Right atrium auricular region (tissue), 2 donors: ENCODE measurements at regions not wholly inside any gene's neighbourhood (a gene's known extent, or its start where the extent isn't known, plus 50 kb on each side); places are given as distances from the start of the nearest gene placed in this dataset.

Experiments used
- DNase-seq: peaks from one replicate; pipeline ENCODE4 v3.0.0-alpha.2; 2019; ENCODE audit warnings: low spot score
- H3K27ac ChIP-seq, 2 donors: fragments of 200-600 bp; sonication (generic); 1 replicate in 1 of 2; 2 replicates in 1 of 2; pipeline ENCODE4 v1.5.1; 2016 to 2019
- H3K27me3 ChIP-seq, 2 donors: fragments of 200-600 bp; sonication (generic); one replicate each; pipeline versions ENCODE4 v1.5.1 to v1.6.0; 2017 to 2019
- H3K36me3 ChIP-seq: fragments of 200-600 bp; sonication (generic); one replicate; pipeline ENCODE4 v1.5.1; 2016
- H3K4me1 ChIP-seq, 2 donors: fragments of 200-600 bp; sonication (generic); one replicate each; pipeline versions ENCODE4 v1.5.1 to v1.6.0; 2017 to 2019
- H3K4me3 ChIP-seq, 2 donors: fragments of 200-600 bp; sonication (generic); 1 replicate in 1 of 2; 2 replicates in 1 of 2; pipeline ENCODE4 v1.5.1; 2017 to 2019; ENCODE audit warnings: mild to moderate bottlenecking in 1 of 2, moderate library complexity in 1 of 2
- H3K9me3 ChIP-seq, 2 donors: fragments of 200-600 bp; sonication (generic); one replicate each; pipeline ENCODE4 v1.5.1; 2019
- CTCF ChIP-seq, 2 donors: fragments of 200-600 bp; sonication (generic); IDR thresholded peaks; one replicate each; pipeline ENCODE4 v1.5.1; 2019; ENCODE audit warnings: antibody characterized with exemption in 2 of 2

- Histone ChIP-seq H3K9me3 (peaks cover 0 to 28% of the 10 kb centered on the region in 2 donors), H3K4me3 (no peak overlapping the region), H3K4me1 (no peaks in the 10 kb centered on the region), H3K36me3 (no peaks in the 10 kb centered on the region), H3K27ac (no peak overlapping the region), H3K27me3 (no peaks in the 10 kb centered on the region)
- TF ChIP-seq CTCF (IDR thresholded peaks at IDR 0.05), result no peak
- DNase-seq, result no peak
Observed at GRCh38 chr2:74756356-74756890, 77.5 kb upstream of the HK2 start.

GRCh38 chr2:74759986-74760385 is 73.9 kb upstream of the HK2 start:
- no peak for DNase-seq
- H3K9me3 ChIP-seq, result peaks cover 0 to 28% of the 10 kb centered on the region in 2 donors
- H3K4me1 ChIP-seq, result peaks cover 0 to 10% of the 10 kb centered on the region in 2 donors
- H3K4me3 ChIP-seq, result no peak overlapping the region
- H3K27me3 ChIP-seq, result no peaks in the 10 kb centered on the region
- no peak overlapping the region for H3K27ac ChIP-seq
- no peak for TF ChIP-seq CTCF (IDR thresholded peaks at IDR 0.05)
- H3K36me3 ChIP-seq, result no peaks in the 10 kb centered on the region

GRCh38 chr2:74760875-74761630 is 72.9 kb upstream of the HK2 start:
- no peak overlapping the region for H3K27ac ChIP-seq
- H3K36me3 ChIP-seq, result no peaks in the 10 kb centered on the region
- no peaks in the 10 kb centered on the region for H3K27me3 ChIP-seq
- TF ChIP-seq CTCF (IDR thresholded peaks at IDR 0.05), result no peak
- DNase-seq, result no peak
- H3K4me3 ChIP-seq, result no peak overlapping the region
- peaks cover 0 to 10% of the 10 kb centered on the region in 2 donors for H3K4me1 ChIP-seq
- H3K9me3 ChIP-seq, result peaks cover 0 to 21% of the 10 kb centered on the region in 2 donors

- Histone ChIP-seq H3K4me3 (no peak overlapping the region), H3K27ac (no peak overlapping the region), H3K27me3 (no peaks in the 10 kb centered on the region), H3K36me3 (no peaks in the 10 kb centered on the region), H3K9me3 (peaks cover 0 to 4% of the 10 kb centered on the region in 2 donors), H3K4me1 (peaks cover 0 to 11% of the 10 kb centered on the region in 2 donors)
- peak in 1 of 2 donors; percentile 26 for TF ChIP-seq CTCF (IDR thresholded peaks at IDR 0.05)
- no peak for DNase-seq
Observed at GRCh38 chr2:74762789-74763188, 71.1 kb upstream of the HK2 start.

GRCh38 chr2:74763962-74764428 is 69.9 kb upstream of the HK2 start:
- Histone ChIP-seq H3K9me3 (no peaks in the 10 kb centered on the region), H3K36me3 (no peaks in the 10 kb centered on the region), H3K4me1 (peaks cover 0 to 23% of the 10 kb centered on the region in 2 donors), H3K4me3 (no peak overlapping the region), H3K27me3 (no peaks in the 10 kb centered on the region), H3K27ac (no peak overlapping the region)
- TF ChIP-seq CTCF (IDR thresholded peaks at IDR 0.05), result no peak
- no peak for DNase-seq
